ENCODE measurements at regions not wholly inside any gene's neighbourhood (a gene's known extent, or its start where the extent isn't known, plus 50 kb on each side); places are given as distances from the start of the nearest gene placed in this dataset.

GRCh38 chrX:20527558-20528011 lies 260.9 kb upstream of the RPS6KA3 start:
- TF ChIP-seq CTCF (IDR thresholded peaks at IDR 0.05): peak; percentile 26 to 69 (median 55)
- TF ChIP-seq POLR2A (IDR thresholded peaks at IDR 0.05): no peak
